Esophagus squamous epithelium (tissue), 5 donors: ENCODE measurements at regions not wholly inside any gene's neighbourhood (a gene's known extent, or its start where the extent isn't known, plus 50 kb on each side); places are given as distances from the start of the nearest gene placed in this dataset.

Experiments used
- DNase-seq: peaks from one replicate; lab custom pipeline; 2025; lab: John Stamatoyannopoulos, UW
- H3K27ac ChIP-seq, 4 donors: fragments of 200-600 bp; sonication (generic); one replicate each; pipeline ENCODE4 v1.5.1; 2016 to 2019; ENCODE audit warnings: mild to moderate bottlenecking in 1 of 4
- H3K27me3 ChIP-seq, 4 donors: fragments of 200-600 bp; sonication (generic); 1 replicate in 3 of 4; 2 replicates in 1 of 4; pipeline versions ENCODE4 v1.5.1 to v1.6.0; 2017 to 2021; ENCODE audit warnings: antibody characterized with exemption in 1 of 4
- H3K36me3 ChIP-seq, 3 donors: fragments of 200-600 bp; sonication (generic); one replicate each; pipeline ENCODE4 v1.5.1; 2016 to 2019
- H3K4me1 ChIP-seq, 3 donors: fragments of 200-600 bp; sonication (generic); one replicate each; pipeline ENCODE4 v1.5.1; 2017 to 2019
- H3K4me3 ChIP-seq, 4 donors: fragments of 200-600 bp; sonication (generic); 1 replicate in 3 of 4; 2 replicates in 1 of 4; pipeline ENCODE4 v1.5.1; 2016 to 2019; ENCODE audit warnings: mild to moderate bottlenecking in 2 of 4, moderate library complexity in 1 of 4
- H3K9me3 ChIP-seq, 3 donors: fragments of 200-600 bp; sonication (generic); one replicate each; pipeline ENCODE4 v1.5.1; 2016 to 2019
- POLR2A ChIP-seq, 4 donors: fragments of 450-650 bp; IDR thresholded peaks; one replicate each; pipeline ENCODE4 v1.6.1; 2017; ENCODE audit warnings: antibody characterized with exemption in 4 of 4, mild to moderate bottlenecking in 4 of 4, moderate library complexity in 3 of 4
- WGBS, 2 donors: methylation state at CpG; one replicate each; pipeline ENCODE4 v1.1.5; 2018; 5-methylcytosine and 5-hydroxymethylcytosine counted together
- intact Hi-C: fragments of 100-400 bp; cut with DNase I; formaldehyde crosslinking; loops from one replicate; pipeline ENCODE4 v1.15.0; 2022
- TF ChIP-seq, protein P1 (sequence below), 6 experiments: fragments of 450-650 bp in 4 of 6; fragments of 200-600 bp in 2 of 6; sonication (generic) in 2 of 6; IDR thresholded peaks; one replicate each; pipeline ENCODE4 v1.5.1; 2016 to 2019; ENCODE audit warnings: antibody characterized with exemption in 6 of 6, mild to moderate bottlenecking in 4 of 6, moderate library complexity in 4 of 6
- donor health status: DM: yes; HTN: yes; CAD: no.

DNA sequence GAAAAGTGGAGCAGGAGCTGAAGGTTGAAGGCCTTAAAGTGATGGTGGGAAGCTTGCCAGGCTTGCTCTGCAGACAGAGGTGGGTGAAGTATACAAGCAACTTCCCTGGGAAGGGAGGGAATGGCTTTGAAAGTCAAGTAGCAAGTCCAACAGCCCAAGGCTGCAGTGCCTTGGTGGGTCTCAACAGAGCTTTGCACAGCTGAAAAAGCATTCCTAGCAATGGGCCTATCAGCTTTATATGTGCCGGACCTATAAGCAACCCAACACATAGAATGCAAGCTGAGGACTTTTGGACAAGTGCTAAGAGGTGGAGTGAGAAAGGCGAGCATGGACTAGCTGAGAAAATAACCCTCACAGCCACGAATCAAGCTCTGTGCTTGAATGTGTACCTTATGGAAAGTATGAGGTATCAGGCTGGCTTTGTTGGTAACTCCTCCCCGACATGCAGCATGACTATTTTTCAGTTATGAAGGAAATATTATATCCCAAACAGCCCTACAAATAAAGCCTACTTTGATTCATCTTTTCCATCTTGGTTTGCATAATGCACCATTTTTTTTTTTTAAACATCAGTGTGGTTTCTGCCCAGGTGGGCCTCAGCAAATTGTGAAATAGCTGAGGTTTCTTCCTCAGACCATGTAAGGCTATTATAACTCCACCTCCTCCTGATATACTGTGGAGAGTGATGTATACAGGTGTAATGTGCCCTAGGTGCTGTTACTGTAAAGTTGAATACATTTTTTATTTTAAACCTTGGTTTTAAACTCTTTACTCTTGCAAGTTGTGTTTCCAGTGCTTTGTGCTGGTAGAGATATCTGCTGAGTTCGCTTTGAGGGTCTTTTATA is 241.4 kb upstream of the CXCR4 start:
- Histone ChIP-seq H3K4me3 (no peak overlapping the region), H3K4me1 (no peaks in the 10 kb centered on the region), H3K9me3 (no peaks in the 10 kb centered on the region), H3K27me3 (no peaks in the 10 kb centered on the region), H3K36me3 (no peaks in the 10 kb centered on the region), H3K27ac (no peak overlapping the region)
- no peak for TF ChIP-seq POLR2A (IDR thresholded peaks at IDR 0.05)
- intact Hi-C loops = no loop called here
- DNase-seq = no peak
- 80 to 82% methylated on average over 5 of the region's 5 CpGs for WGBS, 2 donors

DNA sequence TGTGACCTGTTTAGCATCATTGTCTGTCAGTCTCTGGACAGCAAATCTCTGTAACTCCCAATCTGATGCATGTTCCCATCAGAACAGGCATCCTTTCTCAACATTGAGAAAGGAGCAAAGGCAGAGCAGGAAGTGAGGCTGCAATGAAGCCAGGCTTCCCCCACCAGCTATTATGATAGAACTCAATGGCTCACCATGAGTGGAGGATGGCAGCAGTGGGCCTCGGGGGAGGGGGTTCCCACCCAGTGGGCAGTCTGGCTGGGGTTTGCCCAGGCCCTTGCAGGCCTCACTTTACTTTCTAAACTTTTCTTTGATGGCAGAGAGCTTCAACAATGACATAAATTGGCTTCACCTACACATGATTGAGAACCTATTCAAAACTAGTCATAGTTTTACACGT is 240.6 kb upstream of the CXCR4 start:
- DNase-seq = no peak
- H3K36me3 ChIP-seq = no peaks in the 10 kb centered on the region
- 64 to 89% methylated on average over 2 of the region's 2 CpGs for WGBS, 2 donors

DNA sequence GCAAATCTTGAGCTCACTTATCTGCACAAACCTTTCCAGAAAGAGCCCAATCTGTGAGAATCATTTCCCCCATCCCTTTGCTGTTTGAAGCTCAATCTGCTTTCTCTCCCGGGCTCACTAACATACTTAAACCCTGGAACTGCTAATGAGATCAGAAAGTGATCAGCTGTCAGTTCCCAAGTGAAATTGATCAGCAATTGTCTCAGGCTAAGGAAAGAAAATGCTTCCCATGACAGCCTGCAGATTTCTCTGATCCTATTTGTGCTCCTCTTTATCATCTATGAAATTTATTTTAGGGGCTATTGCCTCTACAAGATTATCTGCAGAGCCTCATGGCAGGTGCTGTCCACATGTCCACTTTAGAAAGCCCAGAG is 239.0 kb upstream of the CXCR4 start:
- TF ChIP-seq, protein P1, sequence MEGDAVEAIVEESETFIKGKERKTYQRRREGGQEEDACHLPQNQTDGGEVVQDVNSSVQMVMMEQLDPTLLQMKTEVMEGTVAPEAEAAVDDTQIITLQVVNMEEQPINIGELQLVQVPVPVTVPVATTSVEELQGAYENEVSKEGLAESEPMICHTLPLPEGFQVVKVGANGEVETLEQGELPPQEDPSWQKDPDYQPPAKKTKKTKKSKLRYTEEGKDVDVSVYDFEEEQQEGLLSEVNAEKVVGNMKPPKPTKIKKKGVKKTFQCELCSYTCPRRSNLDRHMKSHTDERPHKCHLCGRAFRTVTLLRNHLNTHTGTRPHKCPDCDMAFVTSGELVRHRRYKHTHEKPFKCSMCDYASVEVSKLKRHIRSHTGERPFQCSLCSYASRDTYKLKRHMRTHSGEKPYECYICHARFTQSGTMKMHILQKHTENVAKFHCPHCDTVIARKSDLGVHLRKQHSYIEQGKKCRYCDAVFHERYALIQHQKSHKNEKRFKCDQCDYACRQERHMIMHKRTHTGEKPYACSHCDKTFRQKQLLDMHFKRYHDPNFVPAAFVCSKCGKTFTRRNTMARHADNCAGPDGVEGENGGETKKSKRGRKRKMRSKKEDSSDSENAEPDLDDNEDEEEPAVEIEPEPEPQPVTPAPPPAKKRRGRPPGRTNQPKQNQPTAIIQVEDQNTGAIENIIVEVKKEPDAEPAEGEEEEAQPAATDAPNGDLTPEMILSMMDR (IDR thresholded peaks at IDR 0.05) = no peak
- TF ChIP-seq POLR2A (IDR thresholded peaks at IDR 0.05) = no peak
- H3K36me3 ChIP-seq = no peaks in the 10 kb centered on the region

More for the DNA sequence above, 240.6 kb upstream of the CXCR4 start:
- H3K4me3 ChIP-seq = no peak overlapping the region
- TF ChIP-seq, protein P1 (IDR thresholded peaks at IDR 0.05) = no peak
- no peak for TF ChIP-seq POLR2A (IDR thresholded peaks at IDR 0.05)
- no peaks in the 10 kb centered on the region for H3K4me1 ChIP-seq
- intact Hi-C loops = no loop called here
- H3K27me3 ChIP-seq = no peaks in the 10 kb centered on the region
- H3K27ac ChIP-seq = no peak overlapping the region
- no peaks in the 10 kb centered on the region for H3K9me3 ChIP-seq

DNA sequence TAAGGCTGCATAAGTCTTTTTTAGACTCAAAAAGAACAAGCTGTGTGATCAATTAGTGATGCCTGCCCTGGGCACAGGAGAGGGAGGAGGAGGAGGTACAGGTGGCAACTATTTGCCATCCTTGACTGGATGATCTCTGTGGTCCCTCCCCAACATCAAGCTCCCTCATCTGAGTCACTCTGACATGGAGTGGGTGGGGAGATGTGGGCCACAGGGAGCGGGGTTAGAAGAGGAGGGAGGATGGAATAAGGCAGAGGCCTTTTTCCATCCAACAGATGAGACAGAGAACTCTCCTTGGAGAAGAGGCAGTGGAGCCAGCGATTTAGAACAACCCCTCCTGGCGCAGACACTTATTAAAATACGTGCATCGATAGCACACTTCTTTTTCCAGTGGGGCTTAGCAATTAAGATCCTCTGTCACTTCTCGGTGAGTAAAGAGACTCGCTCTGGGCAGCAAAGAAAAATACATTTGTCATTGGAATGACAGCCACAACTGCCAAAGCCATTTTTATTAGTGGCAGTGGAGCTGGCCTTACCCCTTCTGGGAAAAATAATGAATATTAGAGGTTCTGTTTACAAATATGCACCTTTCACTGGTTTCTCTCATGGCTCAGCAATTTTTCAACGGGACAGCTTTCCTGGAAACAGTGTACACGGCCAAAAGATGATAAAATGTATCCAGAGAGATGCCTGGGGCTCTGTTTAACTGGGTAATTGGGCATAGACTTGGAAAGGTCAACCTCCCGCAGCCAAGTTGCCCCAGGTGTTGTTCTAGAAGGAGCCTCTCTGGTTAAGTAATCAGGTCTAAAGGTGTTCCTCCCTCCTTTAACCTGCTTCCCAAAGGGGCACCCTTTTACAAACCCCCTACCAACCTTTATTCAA is 238.4 kb upstream of the CXCR4 start:
- no peaks in the 10 kb centered on the region for H3K27me3 ChIP-seq
- no peaks in the 10 kb centered on the region for H3K36me3 ChIP-seq
- intact Hi-C loops = no loop called here
- TF ChIP-seq, protein P1 (IDR thresholded peaks at IDR 0.05) = no peak
- no peak for TF ChIP-seq POLR2A (IDR thresholded peaks at IDR 0.05)
- no peaks in the 10 kb centered on the region for H3K4me1 ChIP-seq
- H3K4me3 ChIP-seq = no peak overlapping the region
- no peak for DNase-seq
- no peaks in the 10 kb centered on the region for H3K9me3 ChIP-seq
- no peak overlapping the region for H3K27ac ChIP-seq
- 57 to 66% methylated on average over 9 to 10 of the region's 10 CpGs for WGBS, 2 donors

More for the DNA sequence above, 239.0 kb upstream of the CXCR4 start:
- Histone ChIP-seq H3K27ac (no peak overlapping the region), H3K4me3 (no peak overlapping the region), H3K27me3 (no peaks in the 10 kb centered on the region), H3K9me3 (no peaks in the 10 kb centered on the region), H3K4me1 (no peaks in the 10 kb centered on the region)
- intact Hi-C loops = no loop called here
- 53 to 79% methylated on average over 1 of the region's 1 CpG for WGBS, 2 donors
- no peak for DNase-seq

DNA sequence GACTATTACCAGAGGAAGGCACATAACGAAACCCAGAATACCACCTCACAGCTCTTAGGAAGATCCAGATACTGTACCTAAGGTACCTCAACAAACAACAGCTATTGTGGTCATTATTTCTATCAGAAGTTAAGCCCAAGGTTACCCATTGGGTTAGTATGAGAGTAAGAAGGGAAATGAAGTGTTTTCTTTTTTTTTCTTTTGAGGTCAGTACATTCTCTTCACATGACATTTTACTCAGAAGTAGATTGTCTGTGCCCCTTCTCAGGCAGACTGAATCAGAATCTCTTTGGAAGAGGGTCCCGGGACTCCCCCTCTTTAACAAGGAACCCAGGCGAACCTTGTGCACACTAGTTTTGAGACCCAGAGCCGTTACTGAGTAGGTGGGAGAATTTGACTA is 233.7 kb upstream of the CXCR4 start:
- no peaks in the 10 kb centered on the region for H3K4me1 ChIP-seq
- DNase-seq = no peak
- TF ChIP-seq, protein P1 (IDR thresholded peaks at IDR 0.05) = no peak
- no peak for TF ChIP-seq POLR2A (IDR thresholded peaks at IDR 0.05)
- intact Hi-C loops = no loop called here
- H3K27ac ChIP-seq = no peak overlapping the region
- H3K9me3 ChIP-seq = no peaks in the 10 kb centered on the region
- WGBS, 2 donors = 84 to 92% methylated on average over 2 of the region's 4 CpGs
- no peaks in the 10 kb centered on the region for H3K36me3 ChIP-seq
- no peaks in the 10 kb centered on the region for H3K27me3 ChIP-seq
- no peak overlapping the region for H3K4me3 ChIP-seq
